ENCODE measurements at regions not wholly inside any gene's neighbourhood (a gene's known extent, or its start where the extent isn't known, plus 50 kb on each side); places are given as distances from the start of the nearest gene placed in this dataset.

GRCh38 chr5:74988273-74988983 is 63.9 kb downstream of the GCNT4 start:
- TF ChIP-seq ZFX (IDR thresholded peaks at IDR 0.05; ENCODE audit: borderline replicate concordance), result no peak
- no peak for TF ChIP-seq CTCF (IDR thresholded peaks at IDR 0.05)
- no peak overlapping the region for H3K27ac ChIP-seq

GRCh38 chr5:74978345-74978744 is 74.0 kb downstream of the GCNT4 start:
- TF ChIP-seq CTCF (IDR thresholded peaks at IDR 0.05) (no peak), ZFX (IDR thresholded peaks at IDR 0.05; ENCODE audit: borderline replicate concordance) (no peak)
- no peak overlapping the region for H3K27ac ChIP-seq

GRCh38 chr5:74977471-74977870 is 74.9 kb downstream of the GCNT4 start:
- TF ChIP-seq ZFX (IDR thresholded peaks at IDR 0.05; ENCODE audit: borderline replicate concordance) (no peak), CTCF (IDR thresholded peaks at IDR 0.05) (no peak)
- no peak overlapping the region for H3K27ac ChIP-seq

GRCh38 chr5:74976651-74977050 is 75.7 kb downstream of the GCNT4 start:
- TF ChIP-seq CTCF (IDR thresholded peaks at IDR 0.05), result no peak
- no peak for TF ChIP-seq ZFX (IDR thresholded peaks at IDR 0.05; ENCODE audit: borderline replicate concordance)
- H3K27ac ChIP-seq, result no peak overlapping the region

- no peak for TF ChIP-seq CTCF (IDR thresholded peaks at IDR 0.05)
- no peak for TF ChIP-seq ZFX (IDR thresholded peaks at IDR 0.05; ENCODE audit: borderline replicate concordance)
- H3K27ac ChIP-seq, result no peak overlapping the region
These were observed 76.8 kb downstream of the GCNT4 start for GRCh38 chr5:74975582-74975981.

GRCh38 chr5:74974451-74975091 is 77.8 kb downstream of the GCNT4 start:
- no peak overlapping the region for H3K27ac ChIP-seq
- TF ChIP-seq CTCF (IDR thresholded peaks at IDR 0.05), result no peak
- no peak for TF ChIP-seq ZFX (IDR thresholded peaks at IDR 0.05; ENCODE audit: borderline replicate concordance)

GRCh38 chr5:74973694-74974093 is 78.7 kb downstream of the GCNT4 start:
- no peak overlapping the region; the same call in 1 of the 2 replicates for H3K27ac ChIP-seq
- TF ChIP-seq CTCF (IDR thresholded peaks at IDR 0.05), result no peak
- TF ChIP-seq ZFX (IDR thresholded peaks at IDR 0.05; ENCODE audit: borderline replicate concordance), result no peak
